SK-N-MC (cell line): ENCODE measurements at regions not wholly inside any gene's neighbourhood (a gene's known extent, or its start where the extent isn't known, plus 50 kb on each side); places are given as distances from the start of the nearest gene placed in this dataset.

ENCODE experiments used
- DNase-seq: peaks from one replicate; pipeline ENCODE4 v3.0.0-alpha.2; 2011; ENCODE audit warnings: low read depth, low spot score
- H3K27ac ChIP-seq: fragments of 200-600 bp; sonication (generic); 2 replicates; pipeline ENCODE4 v1.5.1; 2016; ENCODE audit warnings: mixed run types
- H3K36me3 ChIP-seq: fragments of 200-600 bp; sonication (generic); 2 replicates; pipeline ENCODE4 v1.6.1; 2017; ENCODE audit warnings: antibody characterized with exemption, low read length, mixed read lengths; ENCODE audit not compliant: insufficient read depth
- H3K4me3 ChIP-seq: fragments of 200-600 bp; sonication (generic); 2 replicates; pipeline ENCODE4 v1.5.1; 2016
- H3K9ac ChIP-seq: fragments of 200-600 bp; sonication (generic); 2 replicates; pipeline ENCODE4 v1.8.0; 2017; ENCODE audit warnings: mixed run types, mixed read lengths; ENCODE audit not compliant: insufficient read length
- H3K9me3 ChIP-seq: fragments of 200-600 bp; sonication (generic); 2 replicates; pipeline ENCODE4 v1.6.1; 2017; ENCODE audit warnings: low read depth, mild to moderate bottlenecking, antibody characterized with exemption, low read length, moderate library complexity, mixed read lengths
- EZH2 ChIP-seq: fragments of 200-600 bp; sonication (generic); IDR thresholded peaks from one replicate; pipeline ENCODE4 v1.6.1; 2017; ENCODE audit warnings: antibody characterized with exemption
- FOXP2 ChIP-seq: optimal IDR thresholded peaks from 2 replicates; pipeline ENCODE3; 2011; ENCODE audit warnings: mild to moderate bottlenecking, moderate library complexity; ENCODE audit not compliant: insufficient read depth; ENCODE audit errors: extremely low read length, control extremely low read depth
- POLR2AphosphoS5 ChIP-seq: IDR thresholded peaks from 2 replicates; pipeline ENCODE4 v1.6.1; 2012; ENCODE audit warnings: mild to moderate bottlenecking, low read depth, low read length, borderline replicate concordance

DNA sequence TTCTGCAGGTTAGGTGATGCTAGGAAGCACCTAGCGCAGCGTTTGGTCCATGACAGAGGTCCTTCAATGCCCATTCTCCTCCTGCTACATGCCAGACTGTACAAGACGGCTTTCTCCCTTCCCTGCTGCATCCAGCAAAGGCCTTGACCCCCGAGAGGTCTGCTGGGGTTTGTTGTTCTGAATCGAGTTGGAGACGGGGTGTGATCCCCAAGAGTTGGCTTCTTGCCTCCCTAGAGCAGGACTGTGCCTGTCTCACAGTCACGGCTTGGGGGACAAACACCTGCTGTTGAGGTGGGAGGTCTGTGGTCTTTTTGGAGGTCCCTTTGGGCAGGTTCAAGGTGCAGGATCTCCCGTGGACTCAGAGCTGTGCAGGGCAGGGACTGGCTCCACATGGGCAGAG lies 352.3 kb upstream of the B3GAT1 start:
- Histone ChIP-seq H3K27ac (no peak overlapping the region), H3K9ac (no peak overlapping the region), H3K4me3 (no peak overlapping the region), H3K36me3 (no peaks in the 10 kb centered on the region), H3K9me3 (no peaks in the 10 kb centered on the region)
- no peak for TF ChIP-seq POLR2AphosphoS5
- TF ChIP-seq FOXP2, result no peak
- no peak for TF ChIP-seq EZH2
- no peak for DNase-seq

GRCh38 chr11:134763030-134763388 lies 351.0 kb upstream of the B3GAT1 start:
- no peaks in the 10 kb centered on the region for H3K9me3 ChIP-seq
- no peak overlapping the region for H3K27ac ChIP-seq
- no peak for DNase-seq
- H3K9ac ChIP-seq, result no peak overlapping the region
- TF ChIP-seq POLR2AphosphoS5 (no peak), EZH2 (no peak), FOXP2 (no peak)
- H3K4me3 ChIP-seq, result no peak overlapping the region
- H3K36me3 ChIP-seq, result no peaks in the 10 kb centered on the region

- H3K27ac ChIP-seq, result no peak overlapping the region
- TF ChIP-seq EZH2, result no peak
- TF ChIP-seq POLR2AphosphoS5, result no peak
- TF ChIP-seq FOXP2, result no peak
- H3K36me3 ChIP-seq, result no peaks in the 10 kb centered on the region
- H3K9me3 ChIP-seq, result no peaks in the 10 kb centered on the region
- DNase-seq, result no peak
- no peak overlapping the region for H3K9ac ChIP-seq
- no peak overlapping the region for H3K4me3 ChIP-seq
Observed at GRCh38 chr11:134762248-134763029, 350.4 kb upstream of the B3GAT1 start.

DNA sequence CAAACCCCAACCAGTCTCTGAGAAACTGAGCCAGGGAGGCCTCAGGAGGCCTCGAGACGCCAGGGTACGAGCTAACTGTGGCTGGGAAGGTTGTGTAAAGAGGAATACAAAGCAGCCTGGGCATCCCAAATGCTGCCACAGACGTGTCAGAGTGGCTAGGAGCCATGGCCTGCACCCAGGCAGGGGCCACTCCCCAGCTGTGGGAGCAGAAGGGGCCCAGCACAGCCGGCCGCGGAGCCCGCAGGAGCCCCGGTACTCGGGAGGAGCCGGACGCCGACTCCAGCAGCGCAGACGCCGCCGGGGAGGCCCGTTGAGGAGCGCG lies 349.8 kb upstream of the B3GAT1 start:
- TF ChIP-seq FOXP2, result no peak
- TF ChIP-seq POLR2AphosphoS5, result no peak
- TF ChIP-seq EZH2, result no peak
- DNase-seq, result no peak
- H3K9ac ChIP-seq, result no peak overlapping the region
- no peaks in the 10 kb centered on the region for H3K36me3 ChIP-seq
- no peak overlapping the region for H3K4me3 ChIP-seq
- H3K27ac ChIP-seq, result no peak overlapping the region
- no peaks in the 10 kb centered on the region for H3K9me3 ChIP-seq

DNA sequence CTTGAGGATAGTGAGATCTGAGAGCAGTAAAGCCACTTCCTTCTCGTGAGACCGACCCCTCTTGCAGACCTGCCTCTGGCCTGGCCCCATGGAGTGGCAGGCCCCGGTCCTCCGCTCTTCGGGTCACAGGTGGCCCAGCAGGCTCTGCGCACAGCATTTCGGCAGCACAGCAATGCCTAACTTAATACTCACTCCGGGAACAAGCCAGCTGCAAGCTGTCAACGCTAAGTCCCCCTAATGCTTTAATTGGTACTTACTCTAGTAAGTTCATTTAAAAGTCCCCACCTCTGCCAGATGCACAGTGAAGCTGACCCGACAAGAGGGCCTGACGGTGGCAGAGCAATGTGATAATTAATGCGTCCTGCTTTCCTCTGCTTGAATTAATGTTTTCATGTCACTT lies 349.3 kb upstream of the B3GAT1 start:
- H3K9ac ChIP-seq, result no peak overlapping the region
- no peak overlapping the region for H3K4me3 ChIP-seq
- no peak for DNase-seq
- TF ChIP-seq FOXP2 (no peak), EZH2 (no peak), POLR2AphosphoS5 (no peak)
- no peaks in the 10 kb centered on the region for H3K36me3 ChIP-seq
- H3K27ac ChIP-seq, result no peak overlapping the region
- H3K9me3 ChIP-seq, result no peaks in the 10 kb centered on the region

DNA sequence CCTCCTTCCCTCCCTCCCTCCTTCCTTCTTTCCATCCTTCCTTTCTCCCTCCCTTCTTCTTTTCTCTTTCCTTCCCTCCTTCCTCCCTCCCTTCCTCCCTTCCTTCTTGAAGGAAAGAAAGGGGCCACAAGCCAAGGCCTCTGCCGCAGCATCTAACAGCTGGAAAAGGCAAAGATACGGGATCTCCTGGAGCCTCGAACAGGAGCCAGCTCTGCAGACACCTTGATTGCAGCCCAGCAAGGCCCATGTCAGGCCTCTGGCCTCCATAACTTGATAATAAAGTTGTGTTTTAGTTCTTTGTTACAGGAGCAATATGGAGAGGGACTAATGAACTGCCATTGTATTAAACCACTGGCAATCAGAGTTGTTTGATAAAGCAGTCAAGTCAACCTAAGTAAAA lies 348.9 kb upstream of the B3GAT1 start:
- Histone ChIP-seq H3K36me3 (no peaks in the 10 kb centered on the region), H3K9ac (no peak overlapping the region), H3K4me3 (no peak overlapping the region), H3K9me3 (no peaks in the 10 kb centered on the region), H3K27ac (no peak overlapping the region)
- DNase-seq, result no peak
- TF ChIP-seq EZH2, result no peak

DNA sequence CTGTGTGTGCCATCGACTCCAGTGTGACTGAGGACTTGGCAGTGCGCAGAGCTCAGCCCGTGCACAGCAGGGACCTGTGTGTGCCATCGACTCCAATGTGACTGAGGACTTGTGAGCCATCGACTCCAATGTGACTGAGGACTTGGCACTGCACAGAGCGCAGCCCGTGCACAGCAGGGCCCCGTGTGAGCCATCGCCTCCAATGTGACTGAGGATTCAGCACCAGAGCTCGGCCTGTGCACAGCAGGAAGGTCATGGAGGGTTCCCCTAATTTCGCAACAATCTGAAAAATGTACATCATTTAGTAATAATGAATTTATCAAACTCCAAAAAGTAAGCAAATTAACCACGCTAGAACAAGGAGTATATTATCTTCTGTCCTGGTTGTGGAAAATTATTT lies 348.3 kb upstream of the B3GAT1 start:
- H3K27ac ChIP-seq, result no peak overlapping the region
- H3K4me3 ChIP-seq, result no peak overlapping the region
- no peak overlapping the region for H3K9ac ChIP-seq
- H3K9me3 ChIP-seq, result no peaks in the 10 kb centered on the region
- TF ChIP-seq POLR2AphosphoS5 (no peak), FOXP2 (no peak), EZH2 (no peak)
- no peak for DNase-seq
- no peaks in the 10 kb centered on the region for H3K36me3 ChIP-seq

DNA sequence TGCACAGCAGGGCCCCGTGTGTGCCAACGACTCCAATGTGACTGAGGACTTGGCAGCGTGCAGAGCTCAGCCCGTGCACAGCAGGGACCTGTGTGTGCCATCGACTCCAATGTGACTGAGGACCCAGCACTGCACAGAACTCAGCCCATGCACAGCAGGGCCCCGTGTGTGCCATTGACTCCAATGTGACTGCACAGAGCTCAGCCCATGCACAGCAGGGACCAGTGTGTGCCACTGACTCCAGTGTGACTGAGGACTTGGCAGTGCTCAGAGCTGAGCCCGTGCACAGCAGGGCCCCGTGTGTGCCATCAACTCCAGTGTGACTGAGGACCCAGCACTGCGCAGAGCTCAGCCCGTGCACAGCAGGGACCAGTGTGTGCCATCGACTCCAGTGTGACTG lies 347.8 kb upstream of the B3GAT1 start:
- Histone ChIP-seq H3K4me3 (no peak overlapping the region), H3K9me3 (no peaks in the 10 kb centered on the region), H3K36me3 (no peaks in the 10 kb centered on the region), H3K27ac (no peak overlapping the region), H3K9ac (no peak overlapping the region)
- DNase-seq, result no peak
- no peak for TF ChIP-seq FOXP2
- no peak for TF ChIP-seq EZH2
- no peak for TF ChIP-seq POLR2AphosphoS5

DNA sequence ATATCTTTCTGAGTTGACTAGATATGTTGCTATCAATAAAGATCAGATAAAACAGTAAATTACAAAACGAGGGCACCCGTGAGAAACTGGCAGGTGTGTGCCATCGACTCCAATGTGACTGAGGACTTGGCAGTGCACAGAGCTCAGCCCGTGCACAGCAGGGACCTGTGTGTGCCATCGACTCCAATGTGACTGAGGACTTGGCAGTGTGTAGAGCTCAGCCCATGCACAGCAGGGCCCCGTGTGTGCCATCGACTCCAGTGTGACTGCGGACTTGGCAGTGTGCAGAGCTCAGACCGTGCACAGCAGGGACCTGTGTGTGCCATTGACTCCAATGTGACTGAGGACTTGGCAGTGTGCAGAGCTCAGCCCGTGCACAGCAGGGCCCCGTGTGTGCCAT lies 347.2 kb upstream of the B3GAT1 start:
- Histone ChIP-seq H3K9me3 (no peaks in the 10 kb centered on the region), H3K27ac (no peak overlapping the region), H3K9ac (no peak overlapping the region), H3K4me3 (no peak overlapping the region), H3K36me3 (no peaks in the 10 kb centered on the region)
- no peak for DNase-seq
- TF ChIP-seq EZH2 (no peak), FOXP2 (no peak)
